ENCODE measurements at regions not wholly inside any gene's neighbourhood (a gene's known extent, or its start where the extent isn't known, plus 50 kb on each side); places are given as distances from the start of the nearest gene placed in this dataset.

- TF ChIP-seq EZH2 (IDR thresholded peaks at IDR 0.05; ENCODE audit: low read depth, unreplicated experiment) (no peak), POLR2AphosphoS5 (IDR thresholded peaks at IDR 0.05; ENCODE audit: low read depth) (no peak), ZNF462 (CRISPR knock-in tag; IDR thresholded peaks at IDR 0.05) (no peak), CTCF (conservative IDR thresholded peaks at IDR 0.05; ENCODE audit: low read depth in 2 of 2) (no peak), EZH2phosphoT487 (IDR thresholded peaks at IDR 0.05; ENCODE audit: unreplicated experiment) (no peak), CREB1 (CRISPR knock-in tag; IDR thresholded peaks at IDR 0.05; ENCODE audit: low read depth) (no peak), NANOG (IDR thresholded peaks at IDR 0.05; ENCODE audit: borderline replicate concordance) (no peak), STAT1 (IDR thresholded peaks at IDR 0.05; ENCODE audit: unreplicated experiment) (no peak), ZNF114 (CRISPR knock-in tag; IDR thresholded peaks at IDR 0.05) (no peak)
- TF ChIP-seq, protein P1, sequence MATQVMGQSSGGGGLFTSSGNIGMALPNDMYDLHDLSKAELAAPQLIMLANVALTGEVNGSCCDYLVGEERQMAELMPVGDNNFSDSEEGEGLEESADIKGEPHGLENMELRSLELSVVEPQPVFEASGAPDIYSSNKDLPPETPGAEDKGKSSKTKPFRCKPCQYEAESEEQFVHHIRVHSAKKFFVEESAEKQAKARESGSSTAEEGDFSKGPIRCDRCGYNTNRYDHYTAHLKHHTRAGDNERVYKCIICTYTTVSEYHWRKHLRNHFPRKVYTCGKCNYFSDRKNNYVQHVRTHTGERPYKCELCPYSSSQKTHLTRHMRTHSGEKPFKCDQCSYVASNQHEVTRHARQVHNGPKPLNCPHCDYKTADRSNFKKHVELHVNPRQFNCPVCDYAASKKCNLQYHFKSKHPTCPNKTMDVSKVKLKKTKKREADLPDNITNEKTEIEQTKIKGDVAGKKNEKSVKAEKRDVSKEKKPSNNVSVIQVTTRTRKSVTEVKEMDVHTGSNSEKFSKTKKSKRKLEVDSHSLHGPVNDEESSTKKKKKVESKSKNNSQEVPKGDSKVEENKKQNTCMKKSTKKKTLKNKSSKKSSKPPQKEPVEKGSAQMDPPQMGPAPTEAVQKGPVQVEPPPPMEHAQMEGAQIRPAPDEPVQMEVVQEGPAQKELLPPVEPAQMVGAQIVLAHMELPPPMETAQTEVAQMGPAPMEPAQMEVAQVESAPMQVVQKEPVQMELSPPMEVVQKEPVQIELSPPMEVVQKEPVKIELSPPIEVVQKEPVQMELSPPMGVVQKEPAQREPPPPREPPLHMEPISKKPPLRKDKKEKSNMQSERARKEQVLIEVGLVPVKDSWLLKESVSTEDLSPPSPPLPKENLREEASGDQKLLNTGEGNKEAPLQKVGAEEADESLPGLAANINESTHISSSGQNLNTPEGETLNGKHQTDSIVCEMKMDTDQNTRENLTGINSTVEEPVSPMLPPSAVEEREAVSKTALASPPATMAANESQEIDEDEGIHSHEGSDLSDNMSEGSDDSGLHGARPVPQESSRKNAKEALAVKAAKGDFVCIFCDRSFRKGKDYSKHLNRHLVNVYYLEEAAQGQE (IDR thresholded peaks at IDR 0.05; ENCODE audit: unreplicated experiment), result no peak
These were observed 1243.3 kb upstream of the SEL1L start for GRCh38 chr14:82776958-82777357.

Data from GM23338 (cell line).